ENCODE measurements at regions not wholly inside any gene's neighbourhood (a gene's known extent, or its start where the extent isn't known, plus 50 kb on each side); places are given as distances from the start of the nearest gene placed in this dataset.

DNA sequence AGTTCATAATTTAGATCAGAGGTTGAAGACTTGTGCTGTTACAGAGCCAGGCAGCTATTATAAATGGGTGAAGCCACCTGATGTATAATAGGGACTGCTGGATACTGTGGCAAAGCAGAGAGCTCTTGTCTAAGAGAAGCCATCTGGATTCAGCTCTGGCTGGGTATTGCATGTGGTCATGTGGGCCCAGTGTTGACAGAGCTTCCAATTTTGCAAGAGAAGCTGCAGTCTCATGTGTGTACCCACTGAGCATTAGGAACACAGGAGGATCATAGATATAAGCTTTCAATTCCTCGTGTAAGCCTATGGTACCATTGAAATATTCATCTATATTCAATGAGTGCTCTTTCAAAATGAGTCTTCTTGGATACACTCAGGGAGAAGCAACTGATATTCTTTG, 303.9 kb upstream of the SLCO3A1 start:
- in situ Hi-C loops (cut with MboI; ENCODE audit: low sequenced_read_pairs) = no loop called here

DNA sequence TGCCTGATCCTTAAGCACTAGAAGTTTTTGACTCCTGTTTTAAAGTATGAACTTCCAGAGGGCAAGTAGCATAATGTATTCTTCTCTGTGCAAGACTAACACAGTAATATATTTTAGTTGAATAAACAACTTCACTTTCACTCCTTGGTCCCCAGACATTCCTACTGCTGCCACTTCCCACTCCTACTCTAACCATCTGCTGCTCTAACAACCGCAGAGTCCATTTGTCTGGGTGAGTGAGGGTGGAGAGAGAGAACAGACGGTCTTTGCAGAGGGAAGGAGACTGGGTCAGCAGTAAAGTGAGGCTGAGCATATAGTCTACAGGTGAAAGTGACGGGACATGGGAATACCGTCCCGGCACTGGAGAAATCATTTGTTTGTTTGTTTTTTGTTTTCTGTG, 301.0 kb upstream of the SLCO3A1 start:
- in situ Hi-C loops (cut with MboI; ENCODE audit: low sequenced_read_pairs) = no loop called here

DNA sequence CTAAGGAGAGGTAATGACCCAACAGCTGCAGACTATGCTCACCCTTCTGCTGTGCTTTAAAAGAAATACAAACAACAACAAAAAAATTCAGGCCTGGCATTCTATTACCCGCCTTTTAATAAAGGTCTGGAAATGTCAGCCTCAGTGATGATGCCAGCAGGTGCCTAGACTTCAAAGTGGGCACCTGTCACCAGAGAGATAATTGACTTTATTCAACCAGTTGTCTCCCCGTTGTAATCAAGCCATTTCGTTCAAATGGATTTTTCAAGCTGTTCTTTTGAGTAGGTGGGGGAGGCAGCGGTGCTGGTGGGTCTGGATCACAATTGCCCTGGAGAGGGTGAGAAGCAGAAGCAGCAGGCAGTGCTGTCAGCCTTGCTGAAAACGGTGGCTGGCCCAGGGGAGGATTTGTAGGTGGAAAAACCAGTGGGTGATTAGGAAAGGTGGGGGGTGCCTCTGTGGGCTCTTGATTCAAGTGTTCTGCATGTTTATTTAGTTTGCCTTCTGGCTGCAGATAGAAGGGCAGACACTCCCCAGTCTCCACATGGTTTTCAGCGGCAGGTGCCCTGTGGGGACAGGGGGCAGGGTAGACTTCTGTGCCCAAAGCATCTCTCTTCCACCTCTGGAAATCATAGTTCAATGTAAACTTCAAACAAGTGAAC, 300.2 kb upstream of the SLCO3A1 start:
- in situ Hi-C loops (cut with MboI; ENCODE audit: low sequenced_read_pairs) = no loop called here

DNA sequence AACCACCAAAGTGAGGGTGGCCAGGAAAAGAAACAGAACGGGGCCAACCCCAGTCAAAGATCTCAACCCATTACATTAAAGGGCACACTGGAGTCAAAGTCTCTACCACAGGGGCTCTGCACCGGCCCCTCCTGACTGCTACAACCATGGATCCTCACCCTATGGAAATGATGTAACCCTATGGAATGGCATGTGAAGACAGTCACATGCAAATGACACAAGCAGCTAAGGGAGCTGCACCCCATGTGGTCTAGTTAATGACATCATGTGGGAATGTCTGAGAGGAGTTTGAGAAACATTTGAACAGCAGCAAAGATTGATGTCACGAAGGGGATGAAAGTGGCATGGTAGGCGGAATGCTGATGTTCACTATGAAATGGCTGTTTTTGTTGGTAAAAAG, 298.2 kb upstream of the SLCO3A1 start:
- in situ Hi-C loops (cut with MboI; ENCODE audit: low sequenced_read_pairs) = no loop called here

DNA sequence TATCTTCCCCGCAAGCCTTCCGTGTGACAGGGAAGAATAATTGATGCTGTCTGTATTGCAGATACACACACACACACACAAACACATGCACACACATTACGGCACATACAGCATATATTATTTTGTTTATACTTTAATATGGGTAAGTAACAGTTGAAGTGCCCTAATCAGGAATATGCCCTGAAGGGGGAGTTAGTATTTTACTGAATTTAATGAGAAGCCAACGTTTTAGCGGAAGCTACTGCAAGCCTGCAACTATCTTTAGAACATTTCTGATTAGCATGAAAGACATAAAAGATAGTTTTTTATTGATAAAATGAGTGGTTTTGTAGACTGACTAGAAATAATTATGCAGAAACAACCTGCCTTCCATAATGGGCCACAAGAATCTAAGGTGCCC, 296.6 kb upstream of the SLCO3A1 start:
- in situ Hi-C loops (cut with MboI; ENCODE audit: low sequenced_read_pairs) = no loop called here

DNA sequence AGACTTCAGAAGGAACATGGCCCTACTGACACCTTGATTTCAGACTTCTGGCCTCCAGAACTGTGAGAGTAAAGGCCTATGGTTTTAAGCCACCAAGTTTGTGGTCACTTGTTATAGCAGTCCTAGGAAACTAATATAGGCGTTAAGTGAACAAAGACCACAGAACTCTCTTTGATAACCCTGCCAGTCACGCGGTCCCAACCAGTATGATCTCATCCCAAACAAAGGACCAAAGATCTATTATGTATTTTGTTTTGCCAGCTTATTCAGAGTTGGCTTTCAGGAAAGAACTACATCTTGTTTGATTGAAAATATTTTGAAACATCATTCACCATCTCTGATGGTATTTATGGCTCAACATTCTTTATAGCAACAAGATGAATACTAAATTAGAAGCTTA, 294.4 kb upstream of the SLCO3A1 start:
- in situ Hi-C loops (cut with MboI; ENCODE audit: low sequenced_read_pairs) = no loop called here

DNA sequence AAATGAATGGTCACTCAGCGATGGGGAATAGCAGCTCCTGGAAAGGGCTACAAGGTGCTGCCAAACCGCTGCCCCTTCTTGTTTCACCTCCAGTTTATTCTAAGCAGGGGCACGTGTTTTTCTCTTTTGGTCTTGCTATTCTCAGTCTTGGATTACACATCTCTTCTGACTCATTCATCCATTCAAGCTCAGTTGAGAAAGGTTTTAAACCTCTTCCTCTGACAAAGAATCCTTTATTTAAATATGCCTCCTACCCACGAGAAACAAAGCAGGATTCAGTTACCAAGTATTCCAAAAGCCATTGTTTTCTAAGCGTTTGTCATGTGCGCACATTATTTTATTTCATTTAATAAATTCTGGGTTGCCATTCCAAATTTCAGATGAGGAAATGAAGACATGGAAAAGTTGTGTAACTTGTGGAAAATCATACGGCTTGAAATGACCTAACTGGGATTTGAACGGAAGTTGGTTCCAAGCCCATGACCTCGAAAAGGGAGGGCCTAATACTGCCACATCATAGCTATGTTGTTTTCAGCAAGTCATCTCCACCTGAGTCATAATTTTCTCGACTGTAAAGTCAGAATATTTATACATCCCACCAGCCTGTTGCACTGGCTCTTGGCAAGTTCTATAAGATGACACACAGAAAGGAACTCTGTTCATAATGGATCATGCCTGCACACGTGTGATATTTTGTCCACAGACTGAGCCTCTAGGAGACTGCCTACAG, 292.0 kb upstream of the SLCO3A1 start:
- in situ Hi-C loops (cut with MboI; ENCODE audit: low sequenced_read_pairs) = no loop called here

DNA sequence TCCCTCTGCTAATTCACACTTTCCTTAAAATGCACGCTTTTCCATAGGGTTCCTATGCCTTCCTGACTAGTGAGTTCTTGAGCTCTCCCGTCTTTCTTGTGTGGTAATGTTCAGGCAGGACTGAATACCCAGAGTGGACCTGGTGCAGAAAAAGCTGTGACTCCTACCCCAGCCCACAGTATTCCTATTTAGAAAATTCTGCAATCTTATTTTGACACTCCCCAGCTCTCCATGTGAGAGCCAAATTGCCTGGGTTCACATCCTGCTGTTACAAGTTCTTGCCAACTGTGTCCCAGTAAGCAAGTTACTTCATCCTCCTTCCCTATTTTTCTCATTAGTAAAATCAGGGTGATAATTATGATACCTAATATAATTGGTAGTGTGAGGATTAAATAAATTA, 290.8 kb upstream of the SLCO3A1 start:
- in situ Hi-C loops (cut with MboI; ENCODE audit: low sequenced_read_pairs) = no loop called here

DNA sequence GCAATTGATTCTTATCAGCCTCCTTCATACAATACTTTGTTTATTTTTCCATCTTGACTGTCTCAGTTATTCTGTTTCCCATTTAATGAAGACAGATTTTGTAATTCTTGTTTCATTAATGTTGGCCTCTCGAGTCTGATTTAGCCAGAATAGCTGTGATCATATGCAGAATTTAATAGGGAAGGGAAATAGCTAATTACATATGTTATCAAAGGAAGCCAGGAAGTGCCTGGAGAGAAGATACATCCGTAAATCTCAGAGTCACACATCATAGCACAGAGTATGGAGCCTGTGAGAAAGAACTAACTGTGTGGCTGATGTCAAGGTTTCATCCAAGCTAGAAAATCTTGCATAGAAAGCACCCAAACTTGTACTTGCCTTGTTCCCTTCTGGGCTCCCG, 288.9 kb upstream of the SLCO3A1 start:
- in situ Hi-C loops (cut with MboI; ENCODE audit: low sequenced_read_pairs) = no loop called here

DNA sequence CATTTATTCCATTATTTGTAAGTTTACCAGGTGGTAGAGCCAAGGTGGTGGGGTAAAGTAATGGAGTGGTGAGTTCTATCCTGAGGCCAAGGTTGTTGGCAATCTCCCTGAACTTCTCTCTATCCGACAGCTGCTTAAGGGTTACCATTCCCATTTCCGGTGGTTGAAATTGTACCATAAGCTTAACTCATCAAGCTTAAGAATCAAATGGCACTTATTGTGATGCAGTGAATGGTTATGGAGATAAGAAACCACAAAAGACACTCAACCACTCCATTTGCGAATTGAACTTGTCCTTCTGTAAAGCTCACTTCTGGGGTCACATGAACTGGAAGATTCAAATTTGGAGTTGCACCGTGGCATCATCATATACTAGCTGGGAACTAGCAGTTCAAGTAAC, 287.4 kb upstream of the SLCO3A1 start:
- in situ Hi-C loops (cut with MboI; ENCODE audit: low sequenced_read_pairs) = no loop called here

DNA sequence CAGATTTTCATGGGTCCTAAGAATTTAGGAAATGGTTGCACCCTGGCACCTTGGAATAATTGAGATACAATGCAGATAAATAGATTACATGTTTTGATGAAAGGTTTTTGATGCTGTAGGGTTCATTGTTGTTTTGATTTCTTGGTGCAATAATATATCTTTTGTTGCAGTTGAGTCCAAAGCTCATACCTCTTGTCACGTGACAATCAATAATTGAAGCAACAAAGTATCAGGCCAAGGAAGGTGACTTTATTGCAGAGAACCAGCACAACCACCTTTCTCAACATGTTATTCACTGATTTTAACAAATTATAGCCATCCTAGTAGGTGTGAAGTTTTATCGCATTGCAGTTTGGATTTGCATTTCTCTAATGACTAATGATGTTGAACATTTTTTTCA, 285.5 kb upstream of the SLCO3A1 start:
- in situ Hi-C loops (cut with MboI; ENCODE audit: low sequenced_read_pairs) = no loop called here

DNA sequence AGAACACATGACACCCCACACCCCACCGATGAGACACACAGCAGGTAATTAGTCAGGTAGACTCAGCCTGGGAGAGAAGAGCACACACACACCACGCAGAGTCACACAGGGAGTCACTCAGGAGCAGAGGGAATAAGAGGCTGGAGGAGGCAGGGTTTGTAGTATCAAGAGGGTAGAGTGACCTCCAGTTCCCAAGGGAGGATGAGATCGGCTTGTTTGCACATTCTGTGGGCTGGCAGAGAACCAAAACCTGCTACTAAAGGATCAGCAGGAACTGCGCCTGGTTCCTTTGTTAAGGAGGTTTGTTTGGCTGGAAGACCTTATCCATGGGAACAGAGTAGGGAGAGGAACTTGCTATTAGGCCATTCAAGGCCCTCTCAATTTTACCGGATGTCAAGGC, 281.4 kb upstream of the SLCO3A1 start:
- in situ Hi-C loops (cut with MboI; ENCODE audit: low sequenced_read_pairs) = no loop called here

DNA sequence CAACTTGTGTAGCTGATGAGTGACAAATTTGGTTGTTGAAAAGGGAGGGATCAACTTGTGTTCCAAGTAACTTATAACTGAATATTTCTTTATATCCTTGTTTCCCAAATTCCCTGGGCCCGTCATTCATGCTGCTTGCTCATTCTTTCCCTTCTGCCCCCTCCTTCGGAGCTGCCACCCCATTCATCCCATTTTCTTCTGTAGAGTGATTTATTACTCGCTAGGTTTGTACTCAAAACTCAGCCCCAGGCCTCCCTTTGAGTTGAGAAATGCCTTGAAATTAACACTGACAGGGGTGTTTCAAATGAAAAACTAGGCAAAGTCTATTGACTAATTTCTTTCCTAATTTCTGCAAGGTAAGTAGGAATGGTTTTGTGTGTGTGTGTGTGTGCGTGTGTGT, 277.4 kb upstream of the SLCO3A1 start:
- in situ Hi-C loops (cut with MboI; ENCODE audit: low sequenced_read_pairs) = no loop called here

DNA sequence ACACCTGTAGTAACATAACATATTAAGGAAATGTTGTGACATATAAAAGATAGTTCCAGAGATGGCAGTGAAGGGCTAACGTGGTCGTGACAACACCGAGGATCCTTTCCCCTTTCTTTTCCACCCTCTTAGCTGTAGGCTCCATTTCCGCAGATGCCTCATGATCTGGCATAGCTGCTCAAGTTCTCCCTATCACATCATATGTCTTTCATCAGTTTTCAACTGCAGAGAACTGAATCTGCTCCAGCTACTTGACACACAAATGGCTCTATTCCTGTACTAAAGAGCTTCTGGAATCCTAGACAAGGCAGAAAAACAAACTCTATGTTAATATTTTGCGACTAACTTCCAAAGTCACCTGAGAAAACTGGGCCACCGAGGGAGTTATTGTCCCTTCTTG, 275.0 kb upstream of the SLCO3A1 start:
- in situ Hi-C loops (cut with MboI; ENCODE audit: low sequenced_read_pairs) = no loop called here

DNA sequence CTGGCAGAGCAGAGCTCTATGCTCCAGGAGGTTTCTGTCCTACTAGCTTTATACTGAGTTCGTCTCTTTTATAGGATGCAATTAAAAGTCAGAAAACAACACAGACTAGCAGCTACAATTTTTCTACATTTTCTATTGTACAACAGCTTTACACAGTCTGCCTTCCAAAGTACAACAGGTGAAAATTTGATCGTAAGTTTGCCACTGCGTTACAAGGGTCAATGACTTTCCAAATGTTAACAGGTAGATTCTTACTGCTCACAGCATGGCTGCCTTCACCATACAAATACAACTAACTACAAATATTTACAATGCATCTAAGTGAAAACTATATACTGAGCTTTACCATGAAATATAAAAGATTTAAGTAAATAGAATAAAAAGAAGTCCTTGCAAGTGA, 268.6 kb upstream of the SLCO3A1 start:
- in situ Hi-C loops (cut with MboI; ENCODE audit: low sequenced_read_pairs) = no loop called here

DNA sequence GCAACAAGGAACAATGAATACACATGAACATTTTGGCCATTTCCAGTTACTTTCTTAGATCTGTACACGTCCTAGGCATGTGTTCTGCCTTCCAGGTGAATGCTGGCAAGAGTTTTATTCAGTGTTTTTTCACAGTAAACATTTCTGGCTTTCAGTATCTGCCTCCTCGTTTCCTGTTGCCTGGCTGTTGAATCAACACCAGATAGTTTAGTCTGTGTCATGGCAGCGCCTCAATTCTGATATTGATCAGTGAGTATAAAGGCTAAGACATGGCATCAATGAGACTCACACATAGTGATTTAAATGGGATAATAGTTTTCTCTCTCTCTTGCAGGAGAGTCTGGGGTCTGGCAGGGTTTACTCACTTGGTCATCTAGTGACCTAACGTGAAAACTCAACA, 266.9 kb upstream of the SLCO3A1 start:
- in situ Hi-C loops (cut with MboI; ENCODE audit: low sequenced_read_pairs) = no loop called here

DNA sequence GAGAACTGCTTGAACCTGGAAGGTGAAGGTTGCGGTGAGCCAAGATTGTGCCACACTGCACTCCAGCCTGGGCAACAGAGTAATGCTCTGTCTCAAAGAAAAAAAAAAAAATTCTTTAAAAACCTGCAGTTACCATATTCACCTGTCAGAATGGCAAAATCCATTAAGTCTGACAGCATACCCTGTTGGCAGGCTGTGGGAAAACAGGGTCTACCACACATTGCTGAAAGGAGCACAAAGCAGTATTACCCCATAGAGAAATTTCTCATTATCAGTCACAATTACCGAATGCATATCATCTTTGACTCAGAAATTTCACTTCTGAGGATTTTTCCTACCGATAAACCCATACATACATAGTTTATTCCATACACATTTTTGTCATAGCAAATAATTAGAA, 264.1 kb upstream of the SLCO3A1 start:
- in situ Hi-C loops (cut with MboI; ENCODE audit: low sequenced_read_pairs) = no loop called here

DNA sequence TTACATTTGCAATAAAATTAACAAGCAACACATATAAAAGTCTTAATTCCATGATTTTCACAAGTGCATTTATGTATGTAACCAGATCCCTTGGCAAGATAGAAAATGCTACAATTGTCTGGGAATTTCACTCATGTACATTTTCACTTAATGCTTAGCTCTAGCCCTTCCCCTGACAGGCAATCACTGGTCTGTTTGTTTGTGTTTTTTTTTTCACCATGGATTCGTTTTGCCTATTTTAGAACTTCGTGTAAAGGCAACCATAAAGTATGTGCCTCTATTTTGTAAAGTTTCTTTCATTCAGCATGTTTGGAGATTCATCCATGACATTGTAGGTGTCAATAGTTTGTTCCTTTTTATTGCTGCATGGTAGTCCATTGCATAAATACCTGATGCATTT, 260.9 kb upstream of the SLCO3A1 start:
- in situ Hi-C loops (cut with MboI; ENCODE audit: low sequenced_read_pairs) = no loop called here

DNA sequence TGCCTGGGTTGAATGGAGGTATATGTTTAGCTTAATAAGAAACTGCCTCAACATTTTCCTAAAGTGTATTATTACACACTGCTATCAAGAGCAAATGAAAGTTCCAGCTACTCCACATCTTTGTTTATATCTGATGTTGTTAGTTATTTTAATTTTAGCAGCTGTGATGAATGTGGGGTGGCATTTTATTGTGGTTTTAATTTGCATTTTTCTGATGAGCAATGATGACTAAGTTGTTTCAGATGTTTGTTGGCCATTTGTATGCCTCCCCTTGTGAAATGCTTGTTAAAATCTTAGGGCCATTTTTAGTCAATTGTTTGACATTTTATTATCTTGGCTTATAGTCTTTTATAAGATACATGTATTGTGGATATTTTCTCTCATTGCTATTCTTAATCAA, 260.4 kb upstream of the SLCO3A1 start:
- in situ Hi-C loops (cut with MboI; ENCODE audit: low sequenced_read_pairs) = no loop called here

DNA sequence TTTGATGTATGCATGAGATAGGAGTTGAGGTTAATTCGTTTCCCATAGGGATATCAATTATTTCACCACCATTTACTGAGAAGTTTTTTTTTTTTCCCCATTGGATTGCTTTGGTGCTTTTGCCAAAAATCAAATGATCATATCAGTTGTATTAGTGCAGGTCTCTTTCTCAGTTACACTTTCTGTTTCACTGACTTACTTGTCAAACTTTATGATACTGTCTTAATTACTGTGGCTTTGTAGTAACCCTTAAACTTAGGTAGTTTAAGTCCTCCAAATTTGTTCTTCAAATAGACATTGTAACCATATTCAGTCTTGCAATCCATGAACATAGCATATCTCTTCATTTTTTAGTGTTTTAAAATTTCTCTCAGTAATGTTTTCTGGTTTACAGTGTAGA, 259.9 kb upstream of the SLCO3A1 start:
- in situ Hi-C loops (cut with MboI; ENCODE audit: low sequenced_read_pairs) = no loop called here

DNA sequence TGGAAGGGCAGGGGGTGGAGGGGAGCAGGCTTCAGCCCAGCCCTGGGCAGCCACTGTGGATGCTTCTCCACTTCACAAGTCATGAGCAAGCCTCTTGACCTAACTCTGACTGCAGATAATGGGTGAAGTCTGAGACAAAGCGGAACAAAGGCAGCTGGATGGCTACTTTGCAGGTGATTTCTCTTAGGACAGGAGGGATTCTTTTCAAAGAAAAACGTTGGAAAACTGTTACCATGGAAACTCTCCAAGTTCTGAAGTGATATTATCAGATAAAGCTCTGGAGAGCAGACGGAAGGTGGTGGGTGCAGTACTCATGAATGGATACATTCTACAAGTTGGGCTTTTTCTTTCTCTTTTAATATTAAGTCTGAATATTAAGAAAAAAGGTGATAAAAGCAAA, 254.2 kb upstream of the SLCO3A1 start:
- in situ Hi-C loops (cut with MboI; ENCODE audit: low sequenced_read_pairs) = no loop called here

DNA sequence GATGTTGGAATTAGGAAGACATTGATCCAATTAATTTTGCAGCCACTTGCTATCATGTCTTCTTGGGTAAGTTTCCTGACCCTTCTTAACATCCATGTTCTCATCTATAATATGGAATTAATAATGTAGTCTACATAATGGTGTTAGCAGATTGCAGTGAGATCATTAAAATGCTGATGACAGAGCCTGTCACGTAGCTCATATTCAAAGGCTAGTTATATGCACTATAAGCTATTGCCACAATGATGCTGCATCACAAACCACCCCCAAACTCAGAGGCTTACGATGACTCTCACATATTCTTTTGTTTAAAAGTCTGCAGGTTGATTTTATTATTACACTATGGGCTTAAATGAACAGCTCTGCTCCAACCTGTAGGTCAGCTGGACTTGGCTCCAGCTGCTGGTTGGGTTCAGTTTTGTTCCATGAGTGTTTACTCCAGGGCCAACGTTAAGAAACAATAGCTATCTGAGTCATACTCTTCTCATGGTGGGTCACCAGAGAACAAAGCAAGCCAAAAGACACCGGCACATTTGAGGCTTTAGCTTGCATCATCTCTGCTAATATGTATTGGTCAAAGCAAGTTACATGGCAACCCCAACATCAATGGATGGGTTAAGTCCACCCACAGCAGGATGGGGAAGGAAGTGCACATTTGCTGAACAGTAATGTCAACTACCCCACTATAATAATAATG, 250.0 kb upstream of the SLCO3A1 start:
- in situ Hi-C loops (cut with MboI; ENCODE audit: low sequenced_read_pairs) = no loop called here

All from HL-60/S4 treated with retinoic acid at 250 ng/mL for 4 days and 3 days (cell line).